ENCODE measurements at regions not wholly inside any gene's neighbourhood (a gene's known extent, or its start where the extent isn't known, plus 50 kb on each side); places are given as distances from the start of the nearest gene placed in this dataset.

DNA sequence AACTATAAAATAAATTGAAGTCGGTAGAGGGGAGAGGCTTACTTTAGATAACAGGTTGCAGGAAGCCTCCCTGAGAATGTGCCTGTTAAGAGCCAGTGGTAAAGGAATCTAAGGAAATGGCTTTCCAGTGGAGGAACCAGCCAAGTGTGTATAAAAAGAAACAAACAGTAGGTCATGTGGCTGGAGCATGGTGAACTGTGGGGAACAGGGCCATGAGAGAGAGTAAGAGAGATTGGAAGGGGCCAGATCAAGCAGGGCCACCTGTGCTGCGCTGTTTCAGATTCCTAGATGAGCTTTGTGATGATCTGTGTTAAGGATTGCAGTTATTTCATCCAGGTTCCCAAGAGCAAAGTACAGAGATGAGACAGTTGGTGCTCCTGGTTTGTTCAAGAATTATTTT, 152.7 kb upstream of the SGCD start:
- no peak overlapping the region for H3K4me3 ChIP-seq (ENCODE audit: low read length)
- H3K27me3 ChIP-seq (ENCODE audit: control insufficient read depth, insufficient read depth, low read length): no peaks in the 10 kb centered on the region
- no peaks in the 10 kb centered on the region for H3K9me3 ChIP-seq (replicated peaks; ENCODE audit: low read length)
- H3K4me1 ChIP-seq (ENCODE audit: control insufficient read depth, insufficient read depth, low read length): no peaks in the 10 kb centered on the region
- H3K9ac ChIP-seq (ENCODE audit: low read depth, low read length): no peak overlapping the region
- H3K36me3 ChIP-seq (ENCODE audit: insufficient read depth, low read length): no peaks in the 10 kb centered on the region
- no peak overlapping the region for H3K4me2 ChIP-seq (ENCODE audit: low read length)

DNA sequence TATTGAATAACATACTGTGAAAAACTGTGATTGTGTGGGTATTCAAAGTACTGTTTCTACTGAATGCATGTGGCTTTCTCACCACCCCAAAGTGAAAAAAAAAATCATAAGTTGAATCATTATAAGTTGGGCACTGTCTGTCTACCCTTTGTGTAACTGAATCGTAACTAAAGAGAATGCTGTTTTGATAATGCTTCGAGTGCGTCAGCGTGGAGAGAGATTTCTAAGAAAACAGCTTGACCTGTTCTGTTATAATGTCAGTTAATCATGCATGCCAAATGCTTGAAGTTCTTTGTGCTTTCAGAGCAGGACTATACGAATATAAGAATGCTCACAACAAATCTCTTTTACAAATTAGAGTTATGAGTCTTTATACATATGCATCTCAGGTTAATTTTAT, 148.8 kb upstream of the SGCD start:
- Histone ChIP-seq H3K4me3 (ENCODE audit: low read length) (no peak overlapping the region), H3K4me1 (ENCODE audit: control insufficient read depth, insufficient read depth, low read length) (no peaks in the 10 kb centered on the region), H3K36me3 (ENCODE audit: insufficient read depth, low read length) (no peaks in the 10 kb centered on the region), H3K27me3 (ENCODE audit: control insufficient read depth, insufficient read depth, low read length) (no peaks in the 10 kb centered on the region), H3K9ac (ENCODE audit: low read depth, low read length) (no peak overlapping the region), H3K4me2 (ENCODE audit: low read length) (no peak overlapping the region), H3K9me3 (replicated peaks; ENCODE audit: low read length) (no peaks in the 10 kb centered on the region)

GRCh38 chr5:156181656-156182055, 145.3 kb upstream of the SGCD start:
- Histone ChIP-seq H3K4me3 (ENCODE audit: low read length) (no peak overlapping the region), H3K4me1 (ENCODE audit: control insufficient read depth, insufficient read depth, low read length) (peaks cover 7% of the 10 kb centered on the region), H3K36me3 (ENCODE audit: insufficient read depth, low read length) (no peaks in the 10 kb centered on the region), H3K27me3 (ENCODE audit: control insufficient read depth, insufficient read depth, low read length) (no peaks in the 10 kb centered on the region), H3K9me3 (replicated peaks; ENCODE audit: low read length) (no peaks in the 10 kb centered on the region), H3K9ac (ENCODE audit: low read depth, low read length) (no peak overlapping the region), H3K4me2 (ENCODE audit: low read length) (no peak overlapping the region)

DNA sequence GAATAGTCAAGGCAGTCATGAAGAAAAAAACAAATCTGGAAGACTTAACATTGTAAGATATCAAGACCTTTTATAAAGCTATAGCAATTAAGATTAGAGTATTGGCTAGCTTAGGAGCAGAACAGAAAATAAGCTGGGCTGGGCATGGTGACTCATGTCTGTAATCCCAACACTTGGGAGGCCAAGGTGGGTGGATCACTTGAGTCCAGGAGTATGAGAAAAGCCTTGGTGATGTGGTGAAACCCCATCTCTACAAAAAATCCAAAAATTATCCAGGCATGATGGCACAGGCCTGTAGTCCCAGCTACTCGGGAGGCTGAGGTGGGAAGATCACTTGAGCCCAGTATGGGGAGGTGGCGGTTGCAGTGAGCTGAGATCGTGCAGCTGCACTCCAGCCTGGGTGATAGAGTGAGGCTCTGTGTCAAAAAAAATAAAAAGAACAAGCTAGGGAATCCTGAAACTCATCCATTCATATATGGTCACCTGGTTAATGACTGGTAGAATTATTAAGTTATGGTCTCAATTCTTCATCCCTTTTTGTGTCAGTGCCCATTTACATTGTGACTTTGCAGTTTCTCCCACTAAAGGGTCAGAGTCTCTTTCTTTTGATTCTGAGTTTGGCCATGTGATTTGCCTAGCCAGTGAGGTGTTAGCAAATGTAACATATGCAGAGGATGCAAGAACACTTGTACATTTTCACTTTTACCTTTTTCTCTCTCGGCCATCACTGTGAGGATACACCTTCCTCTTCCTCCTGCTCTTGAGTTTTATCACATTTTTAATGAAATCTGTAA, 144.6 kb upstream of the SGCD start:
- H3K4me1 ChIP-seq (ENCODE audit: control insufficient read depth, insufficient read depth, low read length): peaks cover 14% of the 10 kb centered on the region
- H3K36me3 ChIP-seq (ENCODE audit: insufficient read depth, low read length): no peaks in the 10 kb centered on the region
- no peaks in the 10 kb centered on the region for H3K27me3 ChIP-seq (ENCODE audit: control insufficient read depth, insufficient read depth, low read length)
- H3K9me3 ChIP-seq (replicated peaks; ENCODE audit: low read length): no peaks in the 10 kb centered on the region
- no peak overlapping the region for H3K4me2 ChIP-seq (ENCODE audit: low read length)
- no peak overlapping the region for H3K9ac ChIP-seq (ENCODE audit: low read depth, low read length)
- H3K4me3 ChIP-seq (ENCODE audit: low read length): no peak overlapping the region

DNA sequence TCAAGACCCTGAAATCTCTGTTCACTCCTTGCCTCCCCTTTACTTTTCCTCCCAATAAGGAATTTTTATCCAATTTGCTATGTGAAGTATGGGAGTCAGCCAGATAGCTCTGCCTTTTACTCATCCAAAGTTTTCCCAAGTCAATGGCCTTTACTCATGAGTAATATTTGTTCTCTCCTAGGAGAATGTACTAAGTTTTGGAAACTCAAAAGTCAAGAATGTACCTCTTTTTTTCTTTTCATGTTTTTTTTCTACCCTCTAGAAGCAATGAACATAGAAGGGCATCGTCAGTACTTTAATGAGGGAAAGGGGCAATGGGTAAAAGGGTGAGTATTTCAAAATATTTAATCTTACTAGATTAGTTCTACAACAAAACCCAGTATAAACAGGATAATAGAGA, 140.2 kb upstream of the SGCD start:
- Histone ChIP-seq H3K4me2 (ENCODE audit: low read length) (peak overlapping the region; percentile 2), H3K9ac (ENCODE audit: low read depth, low read length) (peak overlapping the region; percentile 15), H3K27me3 (ENCODE audit: control insufficient read depth, insufficient read depth, low read length) (no peaks in the 10 kb centered on the region), H3K36me3 (ENCODE audit: insufficient read depth, low read length) (no peaks in the 10 kb centered on the region), H3K4me1 (ENCODE audit: control insufficient read depth, insufficient read depth, low read length) (peaks cover 26% of the 10 kb centered on the region), H3K4me3 (ENCODE audit: low read length) (peak overlapping the region; percentile 26), H3K9me3 (replicated peaks; ENCODE audit: low read length) (no peaks in the 10 kb centered on the region)

GRCh38 chr5:156188016-156188415, 138.9 kb upstream of the SGCD start:
- no peaks in the 10 kb centered on the region for H3K36me3 ChIP-seq (ENCODE audit: insufficient read depth, low read length)
- peak overlapping the region; percentile 15 for H3K9ac ChIP-seq (ENCODE audit: low read depth, low read length)
- no peak overlapping the region for H3K4me3 ChIP-seq (ENCODE audit: low read length)
- no peaks in the 10 kb centered on the region for H3K27me3 ChIP-seq (ENCODE audit: control insufficient read depth, insufficient read depth, low read length)
- H3K4me1 ChIP-seq (ENCODE audit: control insufficient read depth, insufficient read depth, low read length): peaks cover 26% of the 10 kb centered on the region
- H3K4me2 ChIP-seq (ENCODE audit: low read length): no peak overlapping the region
- H3K9me3 ChIP-seq (replicated peaks; ENCODE audit: low read length): no peaks in the 10 kb centered on the region

DNA sequence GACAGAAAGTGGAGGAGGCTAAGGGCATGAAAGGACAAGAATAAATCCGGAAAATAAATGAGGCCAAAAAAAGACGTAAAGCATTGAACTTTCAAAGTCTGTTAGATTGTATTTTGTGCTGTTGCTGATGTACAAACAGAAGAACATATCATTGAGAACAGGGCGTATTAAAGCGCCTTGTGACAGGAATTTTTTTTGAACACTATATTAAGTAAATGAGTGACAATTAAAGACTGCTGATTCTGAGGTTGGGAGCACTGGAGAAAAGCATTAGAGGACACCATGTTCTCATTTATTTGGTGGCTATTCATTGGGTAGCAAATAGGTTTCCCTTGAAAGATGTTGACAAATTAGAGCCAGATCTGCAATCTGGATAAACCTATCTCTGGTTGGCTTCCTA, 137.3 kb upstream of the SGCD start:
- Histone ChIP-seq H3K36me3 (ENCODE audit: insufficient read depth, low read length) (no peaks in the 10 kb centered on the region), H3K9me3 (replicated peaks; ENCODE audit: low read length) (no peaks in the 10 kb centered on the region), H3K9ac (ENCODE audit: low read depth, low read length) (no peak overlapping the region), H3K4me3 (ENCODE audit: low read length) (no peak overlapping the region), H3K4me1 (ENCODE audit: control insufficient read depth, insufficient read depth, low read length) (peaks cover 26% of the 10 kb centered on the region), H3K4me2 (ENCODE audit: low read length) (no peak overlapping the region), H3K27me3 (ENCODE audit: control insufficient read depth, insufficient read depth, low read length) (no peaks in the 10 kb centered on the region)

DNA sequence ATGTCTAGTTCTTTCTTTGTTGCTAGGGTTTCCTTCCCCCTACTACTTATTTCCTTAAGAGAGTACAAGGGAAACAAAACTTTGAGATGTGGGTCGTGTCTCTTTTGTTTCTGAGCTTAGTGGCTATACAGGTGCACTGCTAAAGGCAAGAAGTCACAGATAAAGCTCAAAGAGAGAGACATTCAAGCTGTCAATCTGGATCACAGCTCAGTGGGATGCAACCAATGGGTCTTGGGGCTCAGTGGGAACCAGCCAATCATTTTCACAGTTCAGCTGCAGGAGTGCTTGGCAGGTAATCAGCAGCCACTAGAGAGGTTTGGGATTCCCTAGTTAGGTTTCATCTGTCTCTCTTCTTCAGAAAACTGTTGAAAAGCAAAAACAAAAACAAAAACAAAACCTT, 135.4 kb upstream of the SGCD start:
- Histone ChIP-seq H3K9ac (ENCODE audit: low read depth, low read length) (no peak overlapping the region), H3K4me1 (ENCODE audit: control insufficient read depth, insufficient read depth, low read length) (peaks cover 20% of the 10 kb centered on the region), H3K4me3 (ENCODE audit: low read length) (no peak overlapping the region), H3K4me2 (ENCODE audit: low read length) (no peak overlapping the region), H3K27me3 (ENCODE audit: control insufficient read depth, insufficient read depth, low read length) (no peaks in the 10 kb centered on the region), H3K9me3 (replicated peaks; ENCODE audit: low read length) (no peaks in the 10 kb centered on the region), H3K36me3 (ENCODE audit: insufficient read depth, low read length) (no peaks in the 10 kb centered on the region)

DNA sequence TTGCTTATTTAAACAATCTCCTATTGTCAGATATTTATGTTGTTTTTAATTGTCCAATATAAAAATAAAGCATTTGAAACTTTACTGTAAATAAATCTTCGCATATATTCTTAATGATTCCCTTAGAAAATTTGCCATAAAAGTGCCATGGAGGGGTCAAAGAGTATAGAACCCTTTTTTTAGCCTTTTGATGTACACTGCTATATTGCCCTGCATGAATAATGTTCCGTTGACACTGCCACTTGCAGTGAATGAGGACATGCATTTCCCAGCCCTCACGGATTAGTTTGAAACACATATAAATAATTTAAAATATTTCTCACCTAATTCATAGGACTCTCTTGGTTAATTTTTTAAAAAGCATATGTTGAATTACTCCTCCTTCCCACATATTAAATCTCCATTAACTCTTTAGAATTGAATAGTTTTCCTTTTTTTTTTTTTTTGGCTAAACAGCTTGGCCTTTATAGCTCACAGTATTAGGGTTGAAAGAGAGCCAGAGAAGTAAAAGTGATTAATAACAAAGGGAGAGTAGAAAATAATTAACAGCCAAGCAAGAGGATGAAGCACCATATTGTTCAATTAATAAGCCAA, 129.8 kb upstream of the SGCD start:
- Histone ChIP-seq H3K4me2 (ENCODE audit: low read length) (no peak overlapping the region), H3K36me3 (ENCODE audit: insufficient read depth, low read length) (no peaks in the 10 kb centered on the region), H3K9ac (ENCODE audit: low read depth, low read length) (no peak overlapping the region), H3K4me3 (ENCODE audit: low read length) (no peak overlapping the region), H3K9me3 (replicated peaks; ENCODE audit: low read length) (no peaks in the 10 kb centered on the region), H3K27me3 (ENCODE audit: control insufficient read depth, insufficient read depth, low read length) (no peaks in the 10 kb centered on the region), H3K4me1 (ENCODE audit: control insufficient read depth, insufficient read depth, low read length) (peaks cover 21% of the 10 kb centered on the region)

GRCh38 chr5:156199045-156199444, 127.9 kb upstream of the SGCD start:
- Histone ChIP-seq H3K9ac (ENCODE audit: low read depth, low read length) (no peak overlapping the region), H3K4me1 (ENCODE audit: control insufficient read depth, insufficient read depth, low read length) (peaks cover 29% of the 10 kb centered on the region), H3K4me2 (ENCODE audit: low read length) (no peak overlapping the region), H3K9me3 (replicated peaks; ENCODE audit: low read length) (no peaks in the 10 kb centered on the region), H3K4me3 (ENCODE audit: low read length) (no peak overlapping the region), H3K36me3 (ENCODE audit: insufficient read depth, low read length) (no peaks in the 10 kb centered on the region), H3K27me3 (ENCODE audit: control insufficient read depth, insufficient read depth, low read length) (no peaks in the 10 kb centered on the region)

- Histone ChIP-seq H3K4me2 (ENCODE audit: low read length) (peak overlapping the region; percentile 79), H3K4me3 (ENCODE audit: low read length) (peak overlapping the region; percentile 6), H3K9me3 (replicated peaks; ENCODE audit: low read length) (no peaks in the 10 kb centered on the region), H3K27me3 (ENCODE audit: control insufficient read depth, insufficient read depth, low read length) (no peaks in the 10 kb centered on the region), H3K36me3 (ENCODE audit: insufficient read depth, low read length) (no peaks in the 10 kb centered on the region), H3K9ac (ENCODE audit: low read depth, low read length) (peak overlapping the region; percentile 32), H3K4me1 (ENCODE audit: control insufficient read depth, insufficient read depth, low read length) (peaks cover 29% of the 10 kb centered on the region)
Measured at GRCh38 chr5:156200938-156201787, 125.8 kb upstream of the SGCD start.

All from skeletal muscle satellite cell (primary cell).